IMR-90 (cell line): ENCODE measurements at regions not wholly inside any gene's neighbourhood (a gene's known extent, or its start where the extent isn't known, plus 50 kb on each side); places are given as distances from the start of the nearest gene placed in this dataset.

Experiments used
- ATAC-seq: fragments of 200-7000 bp; cut with Tn5 transposase; 2 replicates; pipeline ENCODE4 v1.9.1; 2020; ENCODE audit warnings: low read depth, mild to moderate bottlenecking, moderate library complexity
- BruUV-seq: library from RNA; stranded (reverse); fragments of 400-500 nt; replicated peaks from 2 replicates; lab custom pipeline; 2021; lab: Mats Ljungman, UMichigan
- CTCF ChIA-PET: fragments of 300-600 bp; formaldehyde crosslinking; extraction: SDS; loops from one replicate; lab custom pipeline; 2021; ENCODE audit warnings: antibody characterized with exemption; lab: Yijun Ruan, JAX
- POLR2A ChIA-PET: fragments of 300-600 bp; sonication (Branson Sonifier 250); formaldehyde crosslinking; loops from one replicate; lab custom pipeline; 2022; ENCODE audit warnings: antibody characterized with exemption; ENCODE audit not compliant: unreplicated experiment; lab: Charles Lee
- DNase-seq: peaks from one replicate; pipeline ENCODE4 v3.0.0; 2013
- H2AFZ ChIP-seq: replicated peaks from 2 replicates; pipeline ENCODE3; 2013; ENCODE audit warnings: low read length, mild to moderate bottlenecking; ENCODE audit not compliant: poor library complexity
- H2AK5ac ChIP-seq: 2 replicates; pipeline ENCODE4 v1.6.1; 2013; ENCODE audit warnings: low read depth, low read length, inconsistent platforms
- H2AK9ac ChIP-seq: replicated peaks from 2 replicates; pipeline ENCODE3; 2013; ENCODE audit warnings: mild to moderate bottlenecking, low read depth, low read length, moderate library complexity; ENCODE audit not compliant: poor library complexity
- H2BK120ac ChIP-seq: 2 replicates; pipeline ENCODE4 v1.6.1; 2013; ENCODE audit warnings: low read depth, low read length, inconsistent platforms
- H2BK15ac ChIP-seq: 3 replicates; pipeline ENCODE4 v1.6.1; 2013; ENCODE audit warnings: low read depth, low read length, inconsistent platforms
- H2BK20ac ChIP-seq: 2 replicates; pipeline ENCODE4 v1.6.1; 2013; ENCODE audit warnings: low read depth, mild to moderate bottlenecking, inconsistent platforms, low read length, moderate library complexity
- H2BK5ac ChIP-seq: 2 replicates; pipeline ENCODE4 v1.6.1; 2013; ENCODE audit warnings: mild to moderate bottlenecking, low read depth, low read length, inconsistent platforms; ENCODE audit not compliant: poor library complexity, severe bottlenecking
- H3K14ac ChIP-seq: replicated peaks from 2 replicates; pipeline ENCODE4 v1.6.1; 2013; ENCODE audit warnings: low read depth, low read length, inconsistent platforms
- H3K18ac ChIP-seq: 2 replicates; pipeline ENCODE4 v1.6.1; 2013; ENCODE audit warnings: low read depth, low read length, control low read depth
- H3K23ac ChIP-seq: 2 replicates; pipeline ENCODE4 v1.6.1; 2013; ENCODE audit warnings: low read depth, low read length, inconsistent platforms
- H3K27ac ChIP-seq: 2 replicates; pipeline ENCODE4 v1.5.1; 2013; ENCODE audit warnings: mild to moderate bottlenecking, control low read depth, low read length; ENCODE audit not compliant: insufficient read depth
- H3K27me3 ChIP-seq: 2 replicates; pipeline ENCODE4 v1.6.1; 2013; ENCODE audit warnings: low read length; ENCODE audit not compliant: control insufficient read depth, insufficient read depth
- H3K36me3 ChIP-seq: 2 replicates; pipeline ENCODE4 v1.6.1; 2013; ENCODE audit warnings: low read length, mixed read lengths; ENCODE audit not compliant: control insufficient read depth, insufficient read depth
- H3K4ac ChIP-seq: 2 replicates; pipeline ENCODE4 v1.6.1; 2013; ENCODE audit warnings: low read depth, low read length, inconsistent platforms
- H3K4me1 ChIP-seq: 2 replicates; pipeline ENCODE4 v1.6.1; 2013; ENCODE audit warnings: low read length, mixed read lengths; ENCODE audit not compliant: control insufficient read depth, insufficient read depth
- H3K4me2 ChIP-seq: 2 replicates; pipeline ENCODE4 v1.6.1; 2013; ENCODE audit warnings: low read depth, mild to moderate bottlenecking, control low read depth, low read length, moderate library complexity
- H3K4me3 ChIP-seq: 2 replicates; pipeline ENCODE4 v1.5.1; 2013; ENCODE audit warnings: low read depth, mild to moderate bottlenecking, control low read depth, low read length, moderate library complexity; ENCODE audit not compliant: insufficient read depth
- H3K56ac ChIP-seq: 2 replicates; pipeline ENCODE4 v1.6.1; 2013; ENCODE audit warnings: low read length, inconsistent platforms; ENCODE audit not compliant: insufficient read depth; ENCODE audit errors: extremely low read depth
- H3K79me1 ChIP-seq, 2 experiments: 2 replicates each; pipeline ENCODE4 v1.6.1; 2013; ENCODE audit warnings: low read length in 2 of 2, inconsistent platforms in 1 of 2, low read depth in 1 of 2
- H3K9ac ChIP-seq: 2 replicates; pipeline ENCODE4 v1.6.1; 2013; ENCODE audit warnings: low read depth, low read length, control low read depth
- H3K9me1 ChIP-seq: 2 replicates; pipeline ENCODE4 v1.6.1; 2013; ENCODE audit warnings: low read length, inconsistent platforms; ENCODE audit not compliant: insufficient read depth
- H3K9me3 ChIP-seq: 2 replicates; pipeline ENCODE4 v1.6.1; 2013; ENCODE audit warnings: low read length; ENCODE audit not compliant: control insufficient read depth, insufficient read depth
- H4K20me1 ChIP-seq: 2 replicates; pipeline ENCODE4 v1.6.1; 2013; ENCODE audit warnings: low read length, inconsistent platforms; ENCODE audit not compliant: insufficient read depth
- H4K5ac ChIP-seq: 2 replicates; pipeline ENCODE4 v1.6.1; 2013; ENCODE audit warnings: mild to moderate bottlenecking, low read depth, low read length, control low read depth
- H4K8ac ChIP-seq, 2 experiments: 2 replicates each; pipeline ENCODE4 v1.6.1; 2013; ENCODE audit warnings: low read depth in 2 of 2, low read length in 2 of 2, control low read depth in 1 of 2, inconsistent platforms in 1 of 2
- H4K91ac ChIP-seq: 2 replicates; pipeline ENCODE4 v1.6.1; 2013; ENCODE audit warnings: low read depth, low read length, inconsistent platforms; ENCODE audit not compliant: insufficient read depth
- CEBPB ChIP-seq: IDR thresholded peaks from 2 replicates; pipeline ENCODE4 v1.6.1; 2012; ENCODE audit warnings: low read depth, low read length, improper control_type of control experiment
- CHD1 ChIP-seq: IDR thresholded peaks from 2 replicates; pipeline ENCODE4 v1.6.1; 2012; ENCODE audit warnings: low read depth, low read length, improper control_type of control experiment
- MAFK ChIP-seq: IDR thresholded peaks from 2 replicates; pipeline ENCODE4 v1.6.1; 2012; ENCODE audit warnings: low read depth, low read length, improper control_type of control experiment
- MXI1 ChIP-seq: IDR thresholded peaks from 2 replicates; pipeline ENCODE4 v1.6.1; 2012; ENCODE audit warnings: low read depth, mild to moderate bottlenecking, low read length, moderate library complexity, borderline replicate concordance
- NFE2L2 ChIP-seq: fragments of 150-350 bp; IDR thresholded peaks from 2 replicates; pipeline ENCODE4 v1.6.1; 2016; ENCODE audit warnings: low read depth, mild to moderate bottlenecking, low read length
- RFX5 ChIP-seq: IDR thresholded peaks from 2 replicates; pipeline ENCODE4 v1.8.0; 2012; ENCODE audit warnings: low read depth, mild to moderate bottlenecking, low read length, moderate library complexity
- SMC3 ChIP-seq: fragments of 150-350 bp; IDR thresholded peaks from 2 replicates; pipeline ENCODE4 v1.6.1; 2016; ENCODE audit warnings: low read depth, mild to moderate bottlenecking, antibody characterized with exemption, low read length, moderate library complexity
- WGBS, 2 experiments: methylation state at CpG; one replicate each; pipeline versions ENCODE4 v1.1.5 to v1.1.7; 2013; ENCODE audit warnings: missing lambda C conversion rate in 2 of 2; ENCODE audit not compliant: insufficient read length in 1 of 2; ENCODE audit errors: extremely low coverage in 2 of 2; 5-methylcytosine and 5-hydroxymethylcytosine counted together
- dilution Hi-C: fragments of 300-500 bp; cut with HindIII; formaldehyde crosslinking; loops from one replicate; pipeline ENCODE4 v1.14.3; 2018; ENCODE audit warnings: low sequenced_read_pairs; ENCODE audit not compliant: unreplicated experiment
- in situ Hi-C: fragments of 300-500 bp; cut with MboI; formaldehyde crosslinking; loops from 3 replicates; pipeline ENCODE4 v1.14.3; 2019; ENCODE audit warnings: low sequenced_read_pairs, inconsistent platforms, mixed read lengths
- intact Hi-C: fragments of 100-400 bp; cut with micrococcal nuclease; formaldehyde crosslinking; loops from 2 replicates; pipeline ENCODE4 v1.10.0; 2022

DNA sequence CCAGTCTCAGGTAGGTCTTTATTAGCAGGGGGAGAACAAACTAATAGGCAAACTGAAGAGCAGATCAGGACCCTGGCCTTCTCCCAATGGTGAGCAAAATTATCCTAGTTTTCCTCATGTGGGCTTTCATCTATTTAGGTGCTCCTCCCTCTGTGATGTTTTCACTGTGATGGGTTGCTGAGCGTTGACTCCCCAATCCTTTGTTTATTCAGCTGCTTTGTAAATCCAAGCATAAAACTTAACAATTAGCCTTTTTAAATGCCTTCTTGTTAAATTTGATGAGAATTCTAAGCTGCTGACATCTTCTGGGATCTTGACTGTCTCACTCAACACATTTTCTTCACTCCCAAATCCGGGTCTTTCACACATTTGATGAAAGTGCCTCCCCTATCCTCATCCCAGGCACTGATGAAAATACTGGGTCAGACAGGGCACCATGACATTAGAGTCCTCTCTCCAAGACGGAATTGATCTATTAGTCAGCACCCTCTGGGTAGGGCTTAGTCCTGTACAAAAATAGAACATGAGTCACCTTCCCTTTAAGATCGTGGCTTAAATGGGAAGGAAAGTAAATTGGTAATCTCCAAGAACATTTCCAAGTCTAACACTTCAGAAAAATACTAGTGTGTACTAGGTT, 199.3 kb upstream of the ISX start:
- no peak overlapping the region for H3K23ac ChIP-seq
- H4K5ac ChIP-seq = no peak overlapping the region
- no peak overlapping the region for H2AK5ac ChIP-seq
- no peaks in the 10 kb centered on the region for H3K36me3 ChIP-seq
- ATAC-seq (no peak), DNase-seq (no peak)
- TF ChIP-seq CEBPB (no peak), SMC3 (no peak), CHD1 (no peak), RFX5 (no peak), MAFK (no peak), NFE2L2 (no peak), MXI1 (no peak)
- WGBS, 2 experiments = no CpG with 5 or more reads among the region's 4 CpGs
- H3K79me1 ChIP-seq = no peaks in the 10 kb centered on the region
- ChIA-PET POLR2A (interaction anchor here (0.6 kb wide), 1 partner anchor 1430 kb away, joined by 3 read pairs; no protein-coding TSS in a partner anchor), CTCF (no interaction called here)
- no peaks in the 10 kb centered on the region for H4K20me1 ChIP-seq
- no peak overlapping the region for H3K56ac ChIP-seq
- no peak overlapping the region for H2BK15ac ChIP-seq
- peaks cover 18% of the 10 kb centered on the region for H3K9me3 ChIP-seq
- no peak overlapping the region for H3K4ac ChIP-seq
- dilution Hi-C loops = no loop called here
- no peaks in the 10 kb centered on the region for H3K27me3 ChIP-seq
- no peak overlapping the region for H2BK120ac ChIP-seq
- in situ Hi-C loops = no loop called here
- no TSS peak for BruUV-seq
- no peak overlapping the region for H3K18ac ChIP-seq
- no peak overlapping the region for H3K4me2 ChIP-seq
- intact Hi-C loops = no loop called here
- no peak overlapping the region for H3K14ac ChIP-seq
- H3K4me3 ChIP-seq = no peak overlapping the region
- H4K8ac ChIP-seq = no peak overlapping the region
- no peaks in the 10 kb centered on the region for H3K9me1 ChIP-seq
- H2AFZ ChIP-seq = no peak overlapping the region
- H3K9ac ChIP-seq = no peak overlapping the region
- no peak overlapping the region for H2BK5ac ChIP-seq
- no peak overlapping the region for H2AK9ac ChIP-seq
- no peaks in the 10 kb centered on the region for H3K4me1 ChIP-seq
- no peak overlapping the region for H2BK20ac ChIP-seq
- H4K91ac ChIP-seq = no peak overlapping the region
- no peak overlapping the region for H3K27ac ChIP-seq
